Activated naive CD4-positive, alpha-beta T cell treated with anti-CD3 and anti-CD28 coated beads, Interleukin-2, amount 50 U/mL, for 24 hours (primary cell): ENCODE measurements at regions not wholly inside any gene's neighbourhood (a gene's known extent, or its start where the extent isn't known, plus 50 kb on each side); places are given as distances from the start of the nearest gene placed in this dataset.
"Not testable (repeated sequence)": the region's sequence is repeated elsewhere in the genome, so short reads cannot be mapped to it uniquely, and the experiment has no call there.

Experiments
- H3K27ac Mint-ChIP-seq: one replicate; pipeline ENCODE4 v1.8.0; 2021; ENCODE audit warnings: mild to moderate bottlenecking, mixed read lengths
- H3K27me3 Mint-ChIP-seq: one replicate; pipeline ENCODE4 v1.8.0; 2021; ENCODE audit warnings: mixed read lengths
- H3K36me3 Mint-ChIP-seq: one replicate; pipeline ENCODE4 v1.8.0; 2021; ENCODE audit warnings: mixed read lengths
- H3K4me1 Mint-ChIP-seq: one replicate; pipeline ENCODE4 v1.8.0; 2021; ENCODE audit warnings: mixed read lengths
- H3K4me3 Mint-ChIP-seq: one replicate; pipeline ENCODE4 v1.8.0; 2021; ENCODE audit warnings: mild to moderate bottlenecking, mixed read lengths
- H3K9me3 Mint-ChIP-seq: one replicate; pipeline ENCODE4 v1.8.0; 2021; ENCODE audit warnings: mixed read lengths

DNA sequence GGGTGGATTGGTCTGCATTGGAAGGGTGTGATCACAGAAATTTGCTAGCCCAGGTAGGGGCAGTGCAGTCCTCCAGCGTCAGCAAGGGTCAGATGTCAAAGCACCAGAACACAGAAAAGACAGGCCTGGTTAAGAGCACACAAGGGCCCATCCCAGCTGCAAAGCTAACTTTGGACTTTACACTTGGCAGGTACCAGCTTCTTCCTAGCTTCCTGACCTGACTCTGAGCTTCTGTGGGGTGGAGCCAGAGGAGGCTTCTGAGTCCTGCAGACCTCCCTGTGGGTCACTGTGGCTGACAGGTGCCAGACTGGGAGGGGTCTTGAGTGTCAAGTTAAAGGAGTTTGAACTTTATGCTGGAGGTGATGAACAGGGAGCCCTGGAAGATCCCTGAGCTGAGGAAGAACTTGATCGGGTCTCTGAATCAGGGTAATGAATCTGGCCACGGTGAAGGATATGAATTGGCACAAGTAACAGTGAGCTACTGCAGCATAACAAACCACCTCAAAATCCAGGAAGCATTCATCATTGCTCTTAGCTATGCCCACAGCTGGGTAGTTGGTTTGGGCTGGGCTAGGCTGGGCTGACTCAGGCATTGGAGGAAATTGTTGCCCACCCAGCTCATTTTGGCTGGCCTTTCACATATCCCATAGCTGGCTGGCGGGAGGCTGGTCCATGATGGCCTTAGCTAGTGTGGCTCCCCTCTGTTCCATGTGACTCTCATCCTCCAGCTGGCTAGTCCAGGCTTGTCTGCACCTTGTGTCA lies 63.4 kb downstream of the BARX1 start:
- Mint-ChIP-seq H3K36me3 (peaks cover 1% of the 10 kb centered on the region), H3K4me3 (no peak overlapping the region), H3K27ac (no peak overlapping the region), H3K27me3 (no peaks in the 10 kb centered on the region), H3K9me3 (peaks cover 5% of the 10 kb centered on the region), H3K4me1 (peaks cover under 1% of the 10 kb centered on the region)

- Mint-ChIP-seq H3K27ac (no peak overlapping the region), H3K9me3 (peaks cover 5% of the 10 kb centered on the region), H3K36me3 (peaks cover 1% of the 10 kb centered on the region)
These were observed 64.1 kb downstream of the BARX1 start for GRCh38 chr9:93891050-93891449.

GRCh38 chr9:93890436-93890935 lies 64.7 kb downstream of the BARX1 start:
- Mint-ChIP-seq H3K36me3 (peaks cover 1% of the 10 kb centered on the region), H3K27ac (no peak overlapping the region), H3K4me3 (no peak overlapping the region), H3K4me1 (no peaks in the 10 kb centered on the region), H3K27me3 (no peaks in the 10 kb centered on the region), H3K9me3 (peaks cover 5% of the 10 kb centered on the region)

More at GRCh38 chr9:93891050-93891449, 64.1 kb downstream of the BARX1 start:
- no peak overlapping the region for H3K4me3 Mint-ChIP-seq
- H3K27me3 Mint-ChIP-seq: no peaks in the 10 kb centered on the region
- no peaks in the 10 kb centered on the region for H3K4me1 Mint-ChIP-seq

- Mint-ChIP-seq H3K27ac (no peak overlapping the region), H3K27me3 (peaks cover 2% of the 10 kb centered on the region), H3K4me3 (no peak overlapping the region)
These were observed 68.2 kb downstream of the BARX1 start for GRCh38 chr9:93886911-93887310.

GRCh38 chr9:93884808-93885207 lies 70.3 kb downstream of the BARX1 start:
- H3K27me3 Mint-ChIP-seq: peaks cover 4% of the 10 kb centered on the region
- H3K27ac Mint-ChIP-seq: no peak overlapping the region
- H3K4me1 Mint-ChIP-seq: no peaks in the 10 kb centered on the region
- H3K9me3 Mint-ChIP-seq: no peaks in the 10 kb centered on the region
- no peak overlapping the region for H3K4me3 Mint-ChIP-seq
- no peaks in the 10 kb centered on the region for H3K36me3 Mint-ChIP-seq

More at GRCh38 chr9:93886911-93887310, 68.2 kb downstream of the BARX1 start:
- Mint-ChIP-seq H3K9me3 (no peaks in the 10 kb centered on the region), H3K36me3 (no peaks in the 10 kb centered on the region), H3K4me1 (no peaks in the 10 kb centered on the region)

- not testable (repeated sequence) for H3K36me3 Mint-ChIP-seq, H3K4me1 Mint-ChIP-seq, H3K4me3 Mint-ChIP-seq, H3K27me3 Mint-ChIP-seq, H3K27ac Mint-ChIP-seq
- peaks cover 12% of the 10 kb centered on the region for H3K9me3 Mint-ChIP-seq
These were observed 75.3 kb downstream of the BARX1 start for GRCh38 chr9:93879662-93880407.

GRCh38 chr9:93875330-93875729 lies 79.8 kb downstream of the BARX1 start:
- peaks cover 3% of the 10 kb centered on the region for H3K27me3 Mint-ChIP-seq
- no peak overlapping the region for H3K4me3 Mint-ChIP-seq
- no peaks in the 10 kb centered on the region for H3K36me3 Mint-ChIP-seq
- peaks cover 26% of the 10 kb centered on the region for H3K9me3 Mint-ChIP-seq
- H3K27ac Mint-ChIP-seq: no peak overlapping the region
- H3K4me1 Mint-ChIP-seq: no peaks in the 10 kb centered on the region

- Mint-ChIP-seq H3K27me3 (peaks cover 3% of the 10 kb centered on the region), H3K36me3 (no peaks in the 10 kb centered on the region), H3K4me3 (no peak overlapping the region), H3K4me1 (no peaks in the 10 kb centered on the region), H3K27ac (no peak overlapping the region), H3K9me3 (peaks cover 26% of the 10 kb centered on the region)
These were observed 80.9 kb downstream of the BARX1 start for GRCh38 chr9:93874242-93874641.

DNA sequence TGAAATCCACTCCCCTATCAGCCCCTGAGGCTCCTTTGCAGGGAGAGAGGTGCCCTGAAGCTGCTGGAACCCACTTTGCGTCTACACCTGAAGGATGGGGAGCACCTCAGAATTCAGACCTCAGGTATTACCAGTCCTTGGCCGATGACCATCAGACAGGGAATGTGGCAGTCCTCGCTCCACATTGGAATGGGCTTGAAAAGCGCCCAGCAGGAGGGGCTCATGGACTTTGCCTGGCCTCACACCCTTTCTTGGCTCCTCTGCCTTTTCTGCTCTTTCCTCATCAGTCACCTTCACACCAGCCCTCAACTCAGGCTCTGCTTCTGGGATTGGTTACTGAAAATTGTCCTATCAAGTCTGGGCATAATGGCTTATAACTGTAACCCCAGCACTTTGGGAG lies 83.9 kb downstream of the BARX1 start:
- H3K27ac Mint-ChIP-seq: no peak overlapping the region
- peaks cover 3% of the 10 kb centered on the region for H3K27me3 Mint-ChIP-seq
- H3K4me1 Mint-ChIP-seq: no peaks in the 10 kb centered on the region
- no peaks in the 10 kb centered on the region for H3K36me3 Mint-ChIP-seq
- no peak overlapping the region for H3K4me3 Mint-ChIP-seq
- peaks cover 24% of the 10 kb centered on the region for H3K9me3 Mint-ChIP-seq

- H3K4me1 Mint-ChIP-seq: no peaks in the 10 kb centered on the region
- H3K27me3 Mint-ChIP-seq: peaks cover 5% of the 10 kb centered on the region
- H3K4me3 Mint-ChIP-seq: no peak overlapping the region
- H3K9me3 Mint-ChIP-seq: peaks cover 14% of the 10 kb centered on the region
- H3K27ac Mint-ChIP-seq: no peak overlapping the region
- H3K36me3 Mint-ChIP-seq: no peaks in the 10 kb centered on the region
These were observed 85.3 kb downstream of the BARX1 start for GRCh38 chr9:93869863-93870262.

GRCh38 chr9:93869088-93869487 lies 86.1 kb downstream of the BARX1 start:
- H3K4me1 Mint-ChIP-seq: no peaks in the 10 kb centered on the region
- no peak overlapping the region for H3K27ac Mint-ChIP-seq
- peaks cover 11% of the 10 kb centered on the region for H3K9me3 Mint-ChIP-seq
- peaks cover 7% of the 10 kb centered on the region for H3K27me3 Mint-ChIP-seq
- no peaks in the 10 kb centered on the region for H3K36me3 Mint-ChIP-seq
- H3K4me3 Mint-ChIP-seq: no peak overlapping the region

DNA sequence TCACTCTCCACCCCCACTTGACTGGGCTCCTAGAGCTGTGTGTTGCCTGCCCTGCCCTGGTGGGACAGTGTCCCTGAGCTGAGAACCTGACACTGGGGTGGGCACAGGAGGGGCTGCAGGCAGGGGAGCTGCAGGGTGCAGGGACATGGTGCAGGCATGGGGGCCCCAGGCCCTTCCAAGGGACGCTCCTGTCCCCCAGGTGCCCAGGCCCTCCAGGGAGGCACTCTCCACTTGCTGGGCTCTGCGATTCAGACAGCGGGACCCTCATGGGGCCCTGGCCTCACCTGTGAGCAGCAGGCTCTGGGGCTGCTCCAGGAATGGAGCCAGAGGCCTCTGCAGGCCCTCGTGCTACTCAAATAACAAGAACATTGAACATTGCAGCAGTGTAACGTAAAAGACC lies 89.4 kb downstream of the BARX1 start:
- H3K9me3 Mint-ChIP-seq: no peaks in the 10 kb centered on the region
- no peak overlapping the region for H3K27ac Mint-ChIP-seq
- no peak overlapping the region for H3K4me3 Mint-ChIP-seq
- no peaks in the 10 kb centered on the region for H3K4me1 Mint-ChIP-seq
- peaks cover 6% of the 10 kb centered on the region for H3K27me3 Mint-ChIP-seq
- H3K36me3 Mint-ChIP-seq: no peaks in the 10 kb centered on the region

DNA sequence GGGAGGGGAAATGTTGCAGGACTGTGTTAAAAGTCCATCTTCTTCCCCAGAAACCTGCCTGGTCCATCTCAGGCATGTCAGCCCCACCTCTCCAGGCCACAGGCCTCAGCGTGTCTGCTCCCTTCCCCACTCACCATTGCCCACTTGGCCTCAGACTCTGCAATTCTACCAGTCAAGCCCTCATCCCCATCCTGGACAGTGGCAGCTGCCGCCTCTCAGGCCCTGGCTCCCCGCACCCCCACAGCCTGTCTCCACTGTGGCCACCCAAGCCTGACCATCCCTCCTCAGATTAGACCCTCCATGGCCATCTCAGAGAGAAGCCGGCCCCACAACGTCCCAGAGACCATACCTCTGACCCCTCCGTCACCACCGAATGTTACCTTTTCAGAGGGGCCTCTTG lies 89.9 kb downstream of the BARX1 start:
- Mint-ChIP-seq H3K9me3 (no peaks in the 10 kb centered on the region), H3K27ac (no peak overlapping the region), H3K27me3 (peaks cover 9% of the 10 kb centered on the region), H3K36me3 (no peaks in the 10 kb centered on the region), H3K4me3 (no peak overlapping the region), H3K4me1 (no peaks in the 10 kb centered on the region)

DNA sequence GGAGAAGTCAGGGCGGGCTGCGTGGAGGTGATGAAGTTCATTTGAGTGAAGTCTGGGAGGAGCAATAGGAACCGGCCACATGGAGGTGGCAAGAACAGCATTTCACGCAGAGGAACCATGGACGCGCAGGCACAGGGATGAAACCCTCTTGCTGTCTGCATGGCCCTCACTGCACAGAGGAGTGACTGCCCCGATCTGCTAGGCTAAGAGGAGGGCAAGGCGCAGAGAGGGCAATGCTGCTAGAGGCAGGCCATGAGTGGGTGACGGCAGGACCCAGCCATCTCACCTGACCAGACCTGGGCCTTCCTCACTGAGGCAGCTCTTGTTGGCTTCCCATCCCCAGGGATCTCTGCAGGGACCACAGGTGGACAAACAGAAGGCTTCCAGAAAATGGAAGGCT lies 90.3 kb downstream of the BARX1 start:
- H3K27me3 Mint-ChIP-seq: peaks cover 13% of the 10 kb centered on the region
- H3K9me3 Mint-ChIP-seq: no peaks in the 10 kb centered on the region
- no peaks in the 10 kb centered on the region for H3K36me3 Mint-ChIP-seq
- no peak overlapping the region for H3K4me3 Mint-ChIP-seq
- no peak overlapping the region for H3K27ac Mint-ChIP-seq
- no peaks in the 10 kb centered on the region for H3K4me1 Mint-ChIP-seq

DNA sequence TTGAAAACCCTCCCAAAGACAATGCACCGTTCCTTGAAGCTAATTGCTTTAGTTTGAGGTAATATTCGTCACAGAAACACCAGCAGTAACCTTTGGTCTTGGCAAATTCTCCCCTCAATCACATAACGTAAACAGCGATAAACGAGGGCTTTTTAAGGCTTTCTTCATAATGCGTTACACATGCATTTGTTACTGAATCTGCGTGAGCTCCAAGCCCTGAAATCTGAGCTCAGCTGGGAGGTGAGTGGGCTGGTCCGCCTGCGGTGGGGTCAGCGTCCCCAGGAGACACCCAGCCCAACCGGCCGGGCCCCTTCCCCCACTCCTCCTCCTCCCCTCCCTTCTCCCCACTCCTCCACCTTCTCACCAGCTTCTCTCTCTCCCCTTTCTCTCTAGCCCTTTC lies 91.1 kb downstream of the BARX1 start:
- Mint-ChIP-seq H3K27me3 (peaks cover 19% of the 10 kb centered on the region), H3K36me3 (no peaks in the 10 kb centered on the region), H3K27ac (no peak overlapping the region), H3K4me1 (no peaks in the 10 kb centered on the region), H3K4me3 (no peak overlapping the region), H3K9me3 (no peaks in the 10 kb centered on the region)

- Mint-ChIP-seq H3K27ac (no peak overlapping the region), H3K27me3 (peaks cover 27% of the 10 kb centered on the region), H3K36me3 (no peaks in the 10 kb centered on the region), H3K4me3 (no peak overlapping the region), H3K9me3 (no peaks in the 10 kb centered on the region), H3K4me1 (no peaks in the 10 kb centered on the region)
These were observed 92.1 kb downstream of the BARX1 start for GRCh38 chr9:93862877-93863545.
